Stimulated activated CD8-positive, alpha-beta memory T cell treated with anti-CD3 and anti-CD28 coated beads, Interleukin-4, amount 100 ng/mL, for 48 hours (primary cell): ENCODE measurements at regions not wholly inside any gene's neighbourhood (a gene's known extent, or its start where the extent isn't known, plus 50 kb on each side); places are given as distances from the start of the nearest gene placed in this dataset.

ENCODE experiments used
- DNase-seq: peaks from one replicate; pipeline ENCODE4 v3.0.0-alpha.2; 2020

GRCh38 chr1:29658688-29659087 is 422.4 kb downstream of the PTPRU start:
- no peak for DNase-seq

DNA sequence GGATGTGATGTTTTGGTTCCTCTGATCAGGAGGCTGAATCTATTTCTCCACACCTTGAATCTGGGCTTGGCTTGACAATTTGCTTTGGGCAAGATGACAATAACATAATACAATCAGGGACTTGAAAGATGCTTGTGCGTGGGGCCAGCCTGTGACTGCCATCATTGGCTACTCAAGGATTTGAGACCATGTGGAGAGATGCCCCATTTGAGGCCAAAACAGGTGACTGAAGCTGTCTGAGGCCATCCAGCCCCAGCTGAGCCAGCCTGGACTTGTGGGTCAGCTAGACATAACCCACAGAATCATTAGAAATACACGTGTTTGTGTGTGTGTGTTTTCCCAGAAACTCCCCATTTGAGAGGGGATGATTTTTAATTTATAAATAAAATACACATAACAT is 421.5 kb downstream of the PTPRU start:
- DNase-seq: peak; percentile 4

GRCh38 chr1:29655945-29656850 is 419.9 kb downstream of the PTPRU start:
- DNase-seq: peak; percentile 30

GRCh38 chr1:29655145-29655544 is 418.8 kb downstream of the PTPRU start:
- peak; percentile 10 for DNase-seq

DNA sequence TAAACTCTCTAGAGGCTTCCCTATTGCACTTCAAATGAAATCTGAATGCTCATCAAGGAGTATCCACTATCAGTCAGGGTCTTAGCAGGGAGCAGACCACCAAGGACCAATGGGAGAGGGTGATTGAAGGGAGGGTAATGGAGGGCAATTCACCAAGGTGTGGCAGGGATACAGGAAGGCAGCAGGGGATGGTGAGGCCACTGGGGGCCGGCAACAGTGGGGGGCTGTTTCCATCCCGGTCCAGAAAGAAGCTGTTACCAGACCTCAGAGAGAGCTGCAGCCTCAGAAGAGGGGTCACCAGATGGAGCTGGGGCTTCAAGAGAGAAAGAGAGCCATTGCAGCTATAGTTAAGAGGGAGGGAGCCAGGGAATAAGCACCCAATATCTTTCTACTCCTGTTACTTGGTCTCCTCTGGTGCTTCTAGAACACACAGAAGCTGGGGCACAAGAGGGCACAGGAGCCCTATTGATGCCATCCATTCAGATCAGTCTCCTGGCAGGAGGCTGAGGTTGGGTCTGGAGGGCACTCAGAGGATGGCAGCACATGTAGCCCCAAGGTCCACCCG is 417.6 kb downstream of the PTPRU start:
- no peak for DNase-seq

DNA sequence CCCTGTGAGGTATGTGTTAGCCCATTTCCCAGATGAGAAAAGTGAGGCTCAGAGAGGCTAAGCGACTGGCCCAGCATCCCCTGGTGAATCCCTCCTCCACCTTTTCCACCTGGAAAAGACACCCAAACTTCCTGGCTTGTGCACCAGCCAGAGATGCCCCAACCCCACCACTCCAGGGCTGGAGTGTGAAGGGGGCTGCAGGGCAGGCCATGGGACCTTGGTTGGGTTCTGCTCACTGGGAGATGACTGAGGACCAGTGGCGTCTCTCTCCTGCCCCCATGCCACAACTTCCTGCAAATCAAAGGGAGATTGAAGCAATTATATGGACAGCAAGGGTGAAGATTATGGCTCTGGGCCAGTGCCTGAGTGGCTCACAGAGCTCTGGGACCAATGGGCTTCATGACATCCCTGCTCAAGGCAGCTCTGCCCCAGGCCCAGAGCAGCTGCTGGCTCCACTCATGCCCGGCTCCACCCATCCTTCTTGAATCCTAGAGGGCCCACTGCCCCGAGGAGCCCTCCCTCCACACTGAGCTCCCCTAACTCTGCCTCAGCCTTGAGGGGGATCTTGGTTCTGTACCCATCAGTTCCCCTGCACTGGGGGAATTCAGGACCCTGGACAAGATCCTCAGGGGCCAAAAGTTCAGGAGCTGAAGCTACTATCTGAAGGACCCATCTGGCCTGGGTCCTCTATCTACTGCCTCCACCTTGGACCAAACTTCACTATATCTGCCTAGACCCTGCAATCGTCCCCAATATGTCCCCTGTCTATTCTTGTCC is 416.9 kb downstream of the PTPRU start:
- peak; percentile 5 for DNase-seq

GRCh38 chr1:29651684-29652665 is 415.7 kb downstream of the PTPRU start:
- DNase-seq: peak; percentile 10

GRCh38 chr1:29651246-29651645 is 414.9 kb downstream of the PTPRU start:
- no peak for DNase-seq

- peak; percentile 2 for DNase-seq
These were observed 414.2 kb downstream of the PTPRU start for GRCh38 chr1:29650476-29650875.

DNA sequence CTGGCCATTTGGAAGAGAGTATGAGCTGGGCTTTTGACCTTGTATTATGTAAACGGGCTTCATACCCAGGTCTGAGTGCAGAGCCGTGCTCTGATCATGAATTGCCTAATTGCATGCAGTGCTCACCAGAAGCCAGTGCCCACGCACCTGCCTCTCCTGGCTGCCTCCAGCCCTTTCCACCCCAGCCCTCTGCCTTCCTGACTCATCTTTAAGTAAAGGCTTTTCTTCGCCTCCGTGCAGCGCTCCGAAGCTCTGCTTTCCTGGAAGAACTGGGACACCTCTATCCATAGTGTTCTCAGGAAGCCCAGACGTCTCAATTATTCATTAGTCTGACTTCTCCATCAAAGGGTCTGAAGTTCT is 413.7 kb downstream of the PTPRU start:
- peak; percentile 11 for DNase-seq

- peak; percentile 11 for DNase-seq
These were observed 413.1 kb downstream of the PTPRU start for GRCh38 chr1:29649189-29650040.

GRCh38 chr1:29648798-29649188 is 412.5 kb downstream of the PTPRU start:
- peak; percentile 9 for DNase-seq

DNA sequence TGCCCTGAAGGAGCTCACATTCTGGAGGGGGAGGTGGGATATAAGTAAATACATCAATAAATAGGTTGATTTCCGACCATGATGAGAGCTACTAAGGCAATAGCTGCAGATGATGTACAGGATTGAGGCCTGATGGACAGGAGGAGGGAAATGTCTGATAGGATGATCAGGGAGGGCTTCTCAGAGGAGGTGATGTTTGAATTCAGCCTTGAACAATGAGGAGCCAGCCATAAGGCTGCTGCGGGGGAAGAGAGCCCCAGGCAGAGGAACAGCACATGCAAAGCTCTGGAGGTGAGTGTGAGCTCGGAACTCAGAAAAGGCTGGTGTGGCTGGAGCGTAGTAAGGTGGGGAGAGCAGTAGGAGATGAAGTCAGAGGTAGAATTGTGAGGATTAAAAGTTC is 411.7 kb downstream of the PTPRU start:
- no peak for DNase-seq

DNA sequence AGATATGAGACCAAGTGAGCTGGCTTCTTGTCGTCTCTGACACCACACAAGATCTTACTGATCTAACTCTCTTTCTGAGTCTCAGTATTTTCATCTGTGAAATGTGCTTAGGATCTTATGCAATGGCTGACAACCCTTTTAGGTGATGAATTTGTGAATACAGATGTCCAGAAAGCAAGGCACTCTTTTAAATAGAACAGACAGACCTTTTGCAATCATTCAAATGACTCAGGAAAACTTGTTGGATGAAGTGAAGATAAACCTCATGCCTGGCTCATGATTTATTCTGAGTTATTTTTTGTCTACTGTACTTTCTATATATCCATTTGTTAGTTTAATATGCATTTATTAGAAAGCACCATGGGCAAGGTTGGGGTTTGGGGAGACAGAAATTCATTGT is 411.3 kb downstream of the PTPRU start:
- no peak for DNase-seq

DNA sequence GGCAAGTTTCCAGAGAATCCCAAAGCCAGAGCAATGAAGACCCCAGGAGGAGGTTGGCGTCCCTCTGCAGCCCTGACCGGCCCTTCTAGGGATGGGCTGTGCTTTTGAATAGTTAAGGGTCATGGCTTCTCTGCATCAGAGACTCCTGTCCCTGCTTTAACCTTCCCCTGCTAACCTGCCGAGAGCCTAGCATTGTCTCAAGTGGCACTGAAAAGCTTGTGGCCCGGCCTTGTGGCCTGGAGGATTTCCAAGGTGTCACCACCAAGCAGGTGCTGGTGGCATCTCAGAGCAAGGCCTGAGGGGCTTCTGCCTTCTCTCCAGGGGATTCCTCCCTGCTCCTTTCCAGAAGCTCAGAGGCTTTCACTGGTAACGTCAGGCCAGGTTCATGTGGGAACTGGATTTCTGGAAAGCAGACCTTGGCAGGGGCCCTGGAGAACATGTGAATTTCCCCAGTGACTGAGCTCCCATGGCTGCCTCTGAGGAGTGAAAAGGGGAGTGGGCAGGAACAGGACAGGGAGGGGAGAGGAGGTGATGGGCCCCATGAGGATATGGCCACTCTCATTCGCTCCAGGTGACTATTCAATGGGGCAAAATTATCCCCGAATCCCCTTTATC is 409.9 kb downstream of the PTPRU start:
- DNase-seq: peak; percentile 4

GRCh38 chr1:29645586-29645985 is 409.3 kb downstream of the PTPRU start:
- DNase-seq: no peak

DNA sequence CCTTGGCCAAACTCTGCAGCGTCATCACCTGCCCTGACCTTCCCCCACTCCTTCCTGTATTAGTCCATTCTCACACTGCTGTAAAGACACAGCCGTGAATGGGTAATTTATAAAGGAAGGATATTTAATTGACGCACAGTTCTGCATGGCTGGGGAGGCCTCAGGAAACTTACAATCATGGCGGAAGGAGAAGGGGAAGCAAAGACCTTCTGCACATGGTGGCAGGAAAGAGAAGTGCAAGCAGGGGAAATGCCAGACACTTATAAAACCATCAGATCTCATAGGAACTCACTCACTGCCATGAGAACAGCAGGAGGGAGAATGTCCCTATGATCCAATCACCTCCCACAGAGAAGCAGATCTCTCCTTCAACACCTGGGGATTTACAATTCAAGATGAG is 408.5 kb downstream of the PTPRU start:
- no peak for DNase-seq

DNA sequence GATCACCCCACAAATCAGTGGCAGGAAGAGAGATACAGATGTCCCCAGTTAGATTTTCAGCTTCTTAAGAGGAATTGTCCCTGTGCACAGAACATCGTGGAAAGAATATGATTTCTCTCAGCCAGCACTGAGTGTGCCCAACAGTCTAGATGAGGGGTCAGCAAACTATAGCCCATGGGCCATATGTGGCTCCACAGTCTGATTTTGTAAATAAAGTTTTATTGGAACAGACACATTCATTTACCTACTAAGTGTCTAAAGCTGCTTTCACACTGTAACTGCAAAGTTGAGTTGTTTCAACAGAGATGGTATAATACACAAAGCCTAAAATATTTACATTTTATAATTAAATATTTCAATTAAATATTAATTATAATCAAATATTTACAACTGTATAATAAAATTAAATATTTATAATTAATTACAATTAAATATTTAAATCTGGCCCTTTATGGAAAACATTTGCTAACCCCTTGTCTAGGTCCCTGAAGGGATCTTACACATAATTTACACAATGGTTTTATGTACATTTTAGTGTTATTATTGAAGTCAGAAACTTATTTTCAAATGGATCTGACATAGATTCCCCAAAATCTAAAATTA is 407.6 kb downstream of the PTPRU start:
- no peak for DNase-seq

GRCh38 chr1:29643281-29643680 is 407.0 kb downstream of the PTPRU start:
- peak; percentile 12 for DNase-seq

- DNase-seq: no peak
These were observed 406.2 kb downstream of the PTPRU start for GRCh38 chr1:29642519-29642918.

DNA sequence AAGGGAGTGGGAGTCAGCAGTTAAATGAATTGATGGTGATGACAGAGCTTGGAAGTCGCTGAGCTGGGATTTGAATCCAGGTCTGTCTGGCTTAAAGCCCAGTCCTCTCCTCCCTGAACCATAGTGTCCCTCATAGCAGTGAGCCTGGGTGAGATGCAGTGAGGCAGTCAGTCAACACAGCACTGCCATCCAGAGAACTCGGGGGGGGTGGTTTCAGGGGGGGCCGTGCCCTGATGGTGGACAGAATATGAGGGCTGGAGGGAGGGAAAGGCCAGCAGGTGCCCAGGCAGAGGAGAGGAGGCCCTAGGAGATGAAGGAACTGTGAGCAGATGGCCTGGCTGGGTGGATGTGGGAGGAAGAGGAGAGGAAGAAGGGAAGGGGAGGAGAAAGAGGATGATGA is 405.6 kb downstream of the PTPRU start:
- DNase-seq: peak; percentile 5
